ENCODE measurements at regions not wholly inside any gene's neighbourhood (a gene's known extent, or its start where the extent isn't known, plus 50 kb on each side); places are given as distances from the start of the nearest gene placed in this dataset.

GRCh38 chr20:41939659-41940058 is 321.5 kb upstream of the CHD6 start:
- no peak for DNase-seq (ENCODE audit: low spot score)

DNA sequence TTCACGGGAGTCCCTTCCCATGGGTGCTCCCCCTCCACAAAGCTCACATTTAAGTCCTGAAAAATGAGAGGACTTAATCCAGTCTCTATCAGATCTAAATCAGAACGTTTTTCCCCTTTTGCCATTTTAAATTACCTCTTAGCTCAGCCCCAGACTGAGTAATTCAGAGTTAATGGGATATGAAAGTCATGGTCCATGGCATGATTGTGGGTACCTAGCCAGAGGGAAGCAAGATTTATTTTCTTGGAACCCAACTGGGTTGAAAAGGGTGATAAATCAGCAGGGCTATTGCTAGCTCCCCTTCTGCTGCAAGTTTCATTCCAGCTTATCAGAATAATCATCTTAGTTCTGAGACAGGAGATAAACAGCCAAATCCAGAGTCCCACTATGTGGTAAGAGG is 320.2 kb upstream of the CHD6 start:
- DNase-seq (ENCODE audit: low spot score): no peak

DNA sequence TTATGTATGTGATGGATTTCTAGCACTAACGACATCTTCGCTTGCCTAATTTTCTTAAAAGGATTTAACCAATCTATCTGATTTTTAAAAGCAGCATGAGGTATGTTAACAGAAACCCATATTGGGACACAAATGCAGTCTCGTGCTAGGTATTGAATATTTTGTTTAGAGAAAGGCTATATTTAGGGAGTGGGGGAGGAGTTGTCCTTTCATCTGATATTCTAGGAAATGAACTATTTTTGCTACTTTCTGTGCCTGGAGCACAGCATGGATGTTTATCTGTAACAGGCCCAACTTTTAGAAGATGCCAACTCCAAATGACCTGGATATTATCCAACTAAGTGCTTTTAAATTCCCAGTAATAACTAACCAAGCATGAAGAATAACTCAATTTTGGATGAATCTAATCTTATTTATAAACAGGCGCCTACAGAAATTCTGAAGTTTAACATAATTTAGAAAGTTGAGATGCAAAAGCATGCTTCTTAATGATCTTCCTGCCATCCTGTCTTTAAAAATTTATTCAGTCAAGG is 317.1 kb upstream of the CHD6 start:
- no peak for DNase-seq (ENCODE audit: low spot score)

GRCh38 chr20:41932431-41932830 is 314.3 kb upstream of the CHD6 start:
- DNase-seq (ENCODE audit: low spot score): no peak

- no peak for DNase-seq (ENCODE audit: low spot score)
Observed at GRCh38 chr20:41927655-41928054, 309.5 kb upstream of the CHD6 start.

DNA sequence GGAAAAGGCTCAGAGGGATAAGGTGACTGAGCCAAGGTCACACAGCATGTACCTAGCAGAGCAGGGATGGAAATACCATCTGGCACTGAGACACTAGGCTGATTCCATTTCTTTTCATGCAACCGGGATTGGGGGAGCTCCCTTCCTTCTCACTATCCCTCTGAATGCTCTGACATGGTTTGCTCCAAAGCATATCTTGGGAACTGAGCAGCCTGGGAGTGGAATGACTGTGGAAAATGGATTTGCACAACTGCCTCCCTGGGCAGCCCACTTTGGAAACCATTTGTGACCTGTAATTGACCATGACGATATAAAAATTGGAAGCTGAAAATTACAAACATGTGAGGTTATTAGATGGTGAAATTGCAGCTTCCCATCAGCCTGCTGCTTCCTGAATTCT is 309.0 kb upstream of the CHD6 start:
- no peak for DNase-seq (ENCODE audit: low spot score)

GRCh38 chr20:41925476-41925875 is 307.3 kb upstream of the CHD6 start:
- DNase-seq (ENCODE audit: low spot score): no peak

DNA sequence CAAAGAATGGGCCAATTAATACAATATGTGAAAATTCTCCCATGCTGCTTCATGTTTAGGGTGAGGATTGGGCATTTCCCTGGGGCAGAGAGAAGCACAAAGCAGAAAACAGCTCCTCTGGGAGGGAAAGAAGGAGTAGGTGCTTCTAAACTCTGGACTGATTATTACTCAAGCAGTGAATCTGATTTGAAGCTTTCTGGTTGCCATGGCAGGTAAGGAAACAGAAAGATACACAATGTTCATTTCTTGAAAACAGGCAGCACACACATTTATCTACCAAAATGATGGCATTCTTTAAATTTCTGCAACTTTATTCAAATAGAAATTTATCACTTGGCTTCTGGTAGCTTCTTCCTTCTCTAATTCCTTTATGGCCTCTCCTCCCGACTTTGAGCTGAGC is 305.4 kb upstream of the CHD6 start:
- DNase-seq (ENCODE audit: low spot score): no peak

GRCh38 chr20:41913146-41913545 is 295.0 kb upstream of the CHD6 start:
- no peak for DNase-seq (ENCODE audit: low spot score)

DNA sequence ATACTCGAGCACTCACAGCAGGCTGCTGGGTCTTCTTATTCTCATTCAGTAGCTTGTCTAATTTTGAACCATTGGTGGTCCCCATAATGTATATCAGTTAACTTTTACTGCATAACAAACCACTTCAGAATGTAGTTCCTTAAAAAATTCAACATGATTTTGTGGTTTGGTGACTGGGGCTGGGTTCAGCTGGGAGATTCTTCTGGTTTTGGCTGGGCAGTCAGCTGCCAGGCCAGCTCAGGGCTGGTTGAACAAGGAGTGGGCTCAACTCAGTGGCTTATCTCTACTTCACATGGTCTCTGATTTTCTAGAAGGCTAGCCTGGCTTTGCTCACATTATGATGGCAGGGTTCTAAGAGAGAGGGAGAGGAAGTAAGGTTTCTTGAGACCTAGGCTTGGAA is 292.4 kb upstream of the CHD6 start:
- DNase-seq (ENCODE audit: low spot score): no peak

- no peak for DNase-seq (ENCODE audit: low spot score)
Observed at GRCh38 chr20:41905199-41905598, 287.0 kb upstream of the CHD6 start.

GRCh38 chr20:41903586-41903985 is 285.4 kb upstream of the CHD6 start:
- no peak for DNase-seq (ENCODE audit: low spot score)

DNA sequence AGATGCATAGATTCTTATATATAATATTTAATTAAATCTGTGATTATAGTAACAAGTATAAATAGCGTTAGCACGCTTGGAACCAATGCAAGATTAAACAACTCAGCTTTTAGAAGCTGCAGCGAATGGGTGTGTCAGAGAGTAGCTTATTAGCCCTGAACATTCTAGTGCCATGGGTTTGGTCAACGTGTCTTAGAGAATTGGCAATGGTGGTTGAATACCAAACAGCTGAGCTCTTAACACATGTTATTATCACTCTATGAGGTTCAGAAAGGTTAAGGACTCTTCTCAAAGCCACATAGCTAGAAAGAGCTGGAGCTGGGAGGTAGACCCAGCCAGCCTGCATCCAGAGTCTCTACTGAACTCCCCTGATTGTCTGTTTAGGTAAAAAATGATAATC is 284.2 kb upstream of the CHD6 start:
- DNase-seq (ENCODE audit: low spot score): no peak

GRCh38 chr20:41900201-41900691 is 282.1 kb upstream of the CHD6 start:
- no peak for DNase-seq (ENCODE audit: low spot score)

GRCh38 chr20:41897708-41898107 is 279.5 kb upstream of the CHD6 start:
- no peak for DNase-seq (ENCODE audit: low spot score)

GRCh38 chr20:41895241-41896032 is 277.3 kb upstream of the CHD6 start:
- DNase-seq (ENCODE audit: low spot score): no peak

GRCh38 chr20:41894255-41894963 is 276.2 kb upstream of the CHD6 start:
- DNase-seq (ENCODE audit: low spot score): no peak

GRCh38 chr20:41892031-41892430 is 273.9 kb upstream of the CHD6 start:
- no peak for DNase-seq (ENCODE audit: low spot score)

GRCh38 chr20:41889844-41890224 is 271.7 kb upstream of the CHD6 start:
- no peak for DNase-seq (ENCODE audit: low spot score)

- no peak for DNase-seq (ENCODE audit: low spot score)
Observed at GRCh38 chr20:41889126-41889843, 271.1 kb upstream of the CHD6 start.

- DNase-seq (ENCODE audit: low spot score): no peak
Observed at GRCh38 chr20:41888434-41888833, 270.3 kb upstream of the CHD6 start.

GRCh38 chr20:41887500-41887899 is 269.3 kb upstream of the CHD6 start:
- DNase-seq (ENCODE audit: low spot score): no peak

Measured in AG08395 (cell line).